CD4-positive, alpha-beta T cell (primary cell): ENCODE measurements at regions not wholly inside any gene's neighbourhood (a gene's known extent, or its start where the extent isn't known, plus 50 kb on each side); places are given as distances from the start of the nearest gene placed in this dataset.

ENCODE experiments used
- ATAC-seq: fragments of 200-7000 bp; cut with Tn5 transposase; one replicate; pipeline ENCODE4 v1.10.0; 2022; ENCODE audit warnings: mild to moderate bottlenecking; ENCODE audit not compliant: poor library complexity
- CTCF ChIA-PET: fragments of 350-600 bp; sonication (Branson Sonifier 250); formaldehyde crosslinking; loops from one replicate; lab custom pipeline; 2021; ENCODE audit warnings: antibody characterized with exemption, inconsistent platforms; lab: Charles Lee
- POLR2A ChIA-PET: fragments of 350-600 bp; sonication (Branson Sonifier 250); formaldehyde crosslinking; loops from one replicate; lab custom pipeline; 2021; ENCODE audit warnings: antibody characterized with exemption, inconsistent platforms; lab: Charles Lee
- DNase-seq, 14 experiments: peaks; one replicate each; pipeline ENCODE4 v3.0.0-alpha.2; 2013 to 2020; ENCODE audit warnings: mixed read lengths in 2 of 14
- H3K27ac ChIP-seq, 2 donors: one replicate each; pipeline versions ENCODE4 v1.5.1 to v1.7.0; 2013; ENCODE audit warnings: low read length in 2 of 2, low read depth in 1 of 2, mild to moderate bottlenecking in 1 of 2
- H3K27me3 ChIP-seq, 2 experiments: 1 replicate in 1 of 2; 2 replicates in 1 of 2; pipeline versions ENCODE4 v1.6.1 to v1.7.0; 2013; ENCODE audit warnings: low read length in 2 of 2, control low read depth in 1 of 2, mild to moderate bottlenecking in 1 of 2, moderate library complexity in 1 of 2; ENCODE audit not compliant: insufficient read depth in 2 of 2, control insufficient read depth in 1 of 2
- H3K36me3 ChIP-seq: one replicate; pipeline ENCODE4 v1.6.1; 2013; ENCODE audit warnings: low read length, control low read depth; ENCODE audit not compliant: insufficient read depth
- H3K4me1 ChIP-seq: one replicate; pipeline ENCODE4 v1.6.1; 2013; ENCODE audit warnings: low read length, control low read depth; ENCODE audit not compliant: insufficient read depth
- H3K4me3 ChIP-seq: one replicate; pipeline ENCODE4 v1.5.1; 2013; ENCODE audit warnings: mild to moderate bottlenecking, low read length, moderate library complexity
- H3K9me3 ChIP-seq, 2 experiments: 1 replicate in 1 of 2; 2 replicates in 1 of 2; pipeline versions ENCODE4 v1.6.1 to v1.7.0; 2013; ENCODE audit warnings: low read length in 2 of 2, mild to moderate bottlenecking in 2 of 2, control low read depth in 1 of 2, moderate library complexity in 1 of 2; ENCODE audit not compliant: control insufficient read depth in 1 of 2, insufficient read depth in 1 of 2
- H3K27ac Mint-ChIP-seq: one replicate; pipeline ENCODE4 v1.8.0; 2020; ENCODE audit warnings: mixed read lengths
- H3K27me3 Mint-ChIP-seq: one replicate; pipeline ENCODE4 v1.8.0; 2021; ENCODE audit warnings: mixed read lengths
- H3K36me3 Mint-ChIP-seq: one replicate; pipeline ENCODE4 v1.8.0; 2021; ENCODE audit warnings: low read depth, mixed read lengths
- H3K4me1 Mint-ChIP-seq: one replicate; pipeline ENCODE4 v1.8.0; 2021; ENCODE audit warnings: low read depth, mixed read lengths
- H3K4me3 Mint-ChIP-seq: one replicate; pipeline ENCODE4 v1.8.0; 2020; ENCODE audit warnings: mild to moderate bottlenecking, mixed read lengths
- H3K9me3 Mint-ChIP-seq: one replicate; pipeline ENCODE4 v1.8.0; 2020; ENCODE audit warnings: mixed read lengths
- CTCF ChIP-seq: fragments of 200-600 bp; IDR thresholded peaks from one replicate; pipeline ENCODE4 v1.8.0; 2022; ENCODE audit warnings: antibody characterized with exemption, mild to moderate bottlenecking
- intact Hi-C, 2 experiments: fragments of 100-400 bp; cut with DNase I in 1 of 2; cut with micrococcal nuclease in 1 of 2; formaldehyde crosslinking; loops; one replicate each; pipeline versions ENCODE4 v1.15.1 to v1.9.0; 2023 to 2025; cut with DNase I, micrococcal nuclease

- Mint-ChIP-seq H3K9me3 (no peaks in the 10 kb centered on the region), H3K27ac (no peak overlapping the region), H3K36me3 (no peaks in the 10 kb centered on the region), H3K4me3 (no peak overlapping the region), H3K27me3 (no peaks in the 10 kb centered on the region), H3K4me1 (peaks cover 7% of the 10 kb centered on the region)
- no peak for ATAC-seq
- H3K9me3 ChIP-seq = no peaks in the 10 kb centered on the region
- CTCF ChIA-PET = no interaction called here
- no peak for DNase-seq
- H3K36me3 ChIP-seq = no peaks in the 10 kb centered on the region
- intact Hi-C loops = no loop called here
- TF ChIP-seq CTCF = no peak
- H3K27me3 ChIP-seq = no peaks in the 10 kb centered on the region
- H3K4me1 ChIP-seq = peaks cover 7% of the 10 kb centered on the region
- no peak overlapping the region for H3K27ac ChIP-seq
- POLR2A ChIA-PET = no interaction called here
- H3K4me3 ChIP-seq = no peak overlapping the region
These were observed 123.4 kb downstream of the SLC25A47 start for GRCh38 chr14:100446572-100446971.

GRCh38 chr14:100448376-100448775 lies 125.2 kb downstream of the SLC25A47 start:
- CTCF ChIA-PET = no interaction called here
- Mint-ChIP-seq H3K36me3 (no peaks in the 10 kb centered on the region), H3K27me3 (no peaks in the 10 kb centered on the region), H3K27ac (no peak overlapping the region), H3K4me1 (peaks cover 7% of the 10 kb centered on the region), H3K9me3 (no peaks in the 10 kb centered on the region), H3K4me3 (no peak overlapping the region)
- H3K36me3 ChIP-seq = no peaks in the 10 kb centered on the region
- ATAC-seq (no peak), DNase-seq (no peak)
- no peak overlapping the region for H3K27ac ChIP-seq
- no peaks in the 10 kb centered on the region for H3K9me3 ChIP-seq
- no peaks in the 10 kb centered on the region for H3K27me3 ChIP-seq
- intact Hi-C loops = no loop called here
- H3K4me1 ChIP-seq = peaks cover 7% of the 10 kb centered on the region
- POLR2A ChIA-PET = no interaction called here
- H3K4me3 ChIP-seq = no peak overlapping the region
- TF ChIP-seq CTCF = no peak

DNA sequence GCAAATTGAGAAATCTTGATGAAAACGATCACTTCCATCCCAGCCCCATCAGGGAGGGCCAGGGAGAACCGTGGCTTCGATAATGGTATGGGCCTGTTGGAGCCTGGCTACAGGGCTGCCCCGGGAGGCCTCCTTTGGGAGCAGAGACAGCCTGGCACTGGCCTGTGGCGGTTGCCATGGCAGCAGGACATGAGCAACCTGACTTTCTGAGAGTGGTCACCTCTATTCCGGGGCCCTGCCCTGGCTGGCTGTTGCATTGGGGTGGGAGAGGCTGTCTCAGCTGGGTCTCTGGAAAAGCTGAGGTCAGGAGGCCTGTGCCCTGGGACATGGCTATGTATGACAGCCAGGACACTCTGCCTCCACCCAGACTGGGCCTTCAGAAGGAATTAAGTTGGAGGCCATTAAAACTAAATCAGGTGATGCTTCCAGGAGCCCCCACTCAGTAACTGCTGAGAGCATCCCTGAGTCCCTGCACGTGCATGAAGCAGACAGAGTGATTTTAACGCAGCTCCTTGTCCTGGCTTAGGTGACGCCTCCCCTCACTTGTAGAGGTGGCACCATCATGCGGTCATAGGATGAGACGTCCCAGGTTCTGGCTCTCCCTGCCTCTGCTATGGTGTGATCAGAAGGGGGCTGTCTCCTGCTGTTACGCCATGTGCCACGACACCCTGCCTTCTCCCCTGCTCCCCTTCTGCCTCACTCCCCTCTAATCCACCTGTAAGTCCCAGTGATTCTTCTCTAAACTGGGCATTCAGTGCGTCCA lies 126.3 kb downstream of the SLC25A47 start:
- no peaks in the 10 kb centered on the region for H3K9me3 ChIP-seq
- TF ChIP-seq CTCF = no peak
- H3K36me3 ChIP-seq = no peaks in the 10 kb centered on the region
- DNase-seq (no peak), ATAC-seq (no peak)
- Mint-ChIP-seq H3K4me3 (no peak overlapping the region), H3K27me3 (no peaks in the 10 kb centered on the region), H3K27ac (no peak overlapping the region), H3K9me3 (no peaks in the 10 kb centered on the region), H3K36me3 (no peaks in the 10 kb centered on the region), H3K4me1 (peaks cover 7% of the 10 kb centered on the region)
- H3K27me3 ChIP-seq = no peaks in the 10 kb centered on the region
- ChIA-PET CTCF (no interaction called here), POLR2A (no interaction called here)
- H3K4me3 ChIP-seq = no peak overlapping the region
- no peak overlapping the region for H3K27ac ChIP-seq
- H3K4me1 ChIP-seq = peaks cover 7% of the 10 kb centered on the region
- intact Hi-C loops = no loop called here
